ENCODE measurements at regions not wholly inside any gene's neighbourhood (a gene's known extent, or its start where the extent isn't known, plus 50 kb on each side); places are given as distances from the start of the nearest gene placed in this dataset.
"Not testable (repeated sequence)": the region's sequence is repeated elsewhere in the genome, so short reads cannot be mapped to it uniquely, and the experiment has no call there.

DNA sequence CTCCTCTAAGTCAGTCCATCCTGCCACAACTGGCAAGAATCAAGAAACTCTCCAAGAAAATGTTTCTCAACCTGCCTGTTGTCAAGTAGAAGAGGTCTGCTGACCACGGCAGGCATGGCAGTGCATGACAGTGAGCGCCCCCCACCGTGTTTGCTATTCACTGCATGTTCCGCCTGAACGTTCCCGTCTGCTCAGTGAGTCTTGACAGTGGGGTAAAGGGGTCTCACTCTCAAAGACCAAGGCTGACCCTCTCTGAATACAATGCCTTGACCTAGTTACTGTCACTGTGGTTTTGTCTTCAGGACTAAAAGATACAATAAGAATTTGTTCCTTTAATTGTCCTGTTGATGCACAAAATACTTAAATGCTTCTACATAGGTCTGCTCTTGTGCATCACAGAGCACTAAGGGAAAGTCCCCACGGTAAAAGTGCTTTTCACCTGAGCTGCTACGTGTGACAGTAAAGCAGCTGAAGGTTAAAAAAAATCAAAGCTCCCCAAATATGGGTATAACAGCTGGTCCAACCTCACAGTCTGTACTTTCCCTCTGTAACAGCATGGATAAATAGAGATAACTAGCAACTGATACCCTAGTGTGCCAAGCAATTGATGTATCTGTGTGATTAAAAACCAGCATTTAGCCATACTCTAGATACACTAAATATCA is 555.8 kb upstream of the ZNF337 start:
- TF ChIP-seq CTCF, POLR2A (IDR thresholded peaks at IDR 0.05): not testable (repeated sequence)

Measured in Peyer's patch (tissue), 4 donors.